ENCODE measurements at regions not wholly inside any gene's neighbourhood (a gene's known extent, or its start where the extent isn't known, plus 50 kb on each side); places are given as distances from the start of the nearest gene placed in this dataset.

- intact Hi-C loops (cut with DNase I): no loop called here
- FAIRE-seq: no peak
- no peak for DNase-seq
- TF ChIP-seq, protein P1, sequence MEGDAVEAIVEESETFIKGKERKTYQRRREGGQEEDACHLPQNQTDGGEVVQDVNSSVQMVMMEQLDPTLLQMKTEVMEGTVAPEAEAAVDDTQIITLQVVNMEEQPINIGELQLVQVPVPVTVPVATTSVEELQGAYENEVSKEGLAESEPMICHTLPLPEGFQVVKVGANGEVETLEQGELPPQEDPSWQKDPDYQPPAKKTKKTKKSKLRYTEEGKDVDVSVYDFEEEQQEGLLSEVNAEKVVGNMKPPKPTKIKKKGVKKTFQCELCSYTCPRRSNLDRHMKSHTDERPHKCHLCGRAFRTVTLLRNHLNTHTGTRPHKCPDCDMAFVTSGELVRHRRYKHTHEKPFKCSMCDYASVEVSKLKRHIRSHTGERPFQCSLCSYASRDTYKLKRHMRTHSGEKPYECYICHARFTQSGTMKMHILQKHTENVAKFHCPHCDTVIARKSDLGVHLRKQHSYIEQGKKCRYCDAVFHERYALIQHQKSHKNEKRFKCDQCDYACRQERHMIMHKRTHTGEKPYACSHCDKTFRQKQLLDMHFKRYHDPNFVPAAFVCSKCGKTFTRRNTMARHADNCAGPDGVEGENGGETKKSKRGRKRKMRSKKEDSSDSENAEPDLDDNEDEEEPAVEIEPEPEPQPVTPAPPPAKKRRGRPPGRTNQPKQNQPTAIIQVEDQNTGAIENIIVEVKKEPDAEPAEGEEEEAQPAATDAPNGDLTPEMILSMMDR (IDR thresholded peaks at IDR 0.05; ENCODE audit: borderline replicate concordance, extremely low read depth, insufficient read depth): no peak
- no peaks in the 10 kb centered on the region for H3K9me3 ChIP-seq (ENCODE audit: control insufficient read depth in 2 of 3, insufficient read depth in 1 of 3, low read length in 3 of 3)
- no peak overlapping the region for H3K9ac ChIP-seq (ENCODE audit: low read length in 3 of 3)
- H3K27me3 ChIP-seq (ENCODE audit: control insufficient read depth, insufficient read depth, low read length): no peaks in the 10 kb centered on the region
- no peaks in the 10 kb centered on the region for H3K36me3 ChIP-seq (ENCODE audit: control insufficient read depth in 2 of 3, insufficient read depth in 3 of 3, low read length in 3 of 3)
- no peak overlapping the region for H3K4me3 ChIP-seq (ENCODE audit: low read length in 3 of 3)
- H3K4me1 ChIP-seq (ENCODE audit: control insufficient read depth in 2 of 3, insufficient read depth in 2 of 3, low read depth in 1 of 3, low read length in 3 of 3): no peaks in the 10 kb centered on the region
- no peak overlapping the region for H3K27ac ChIP-seq (ENCODE audit: low read depth in 2 of 2, low read length in 2 of 2)
These were observed 341.0 kb downstream of the LMO4 start for GRCh38 chr1:87669674-87670073.

DNA sequence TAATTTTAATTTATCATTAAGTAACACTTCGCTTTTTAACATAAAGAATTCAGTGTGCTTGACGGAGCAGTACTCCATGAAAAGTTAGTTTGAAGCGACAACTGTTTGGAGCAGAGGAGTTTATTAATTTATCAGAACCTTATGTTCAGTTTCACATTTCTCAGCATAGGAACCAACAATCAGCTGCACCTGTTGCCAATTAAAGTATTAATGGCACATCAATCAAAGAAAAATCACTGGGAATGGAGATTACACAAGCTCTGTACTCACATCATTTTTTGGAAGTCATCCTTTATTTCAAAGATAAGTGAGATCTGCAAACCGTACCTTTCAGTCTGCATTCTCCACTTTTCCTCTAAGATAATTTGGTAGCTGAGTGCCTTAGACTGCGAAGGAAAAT lies 344.6 kb downstream of the LMO4 start:
- H3K4me3 ChIP-seq (ENCODE audit: low read length in 3 of 3): no peak overlapping the region
- no peak for FAIRE-seq

GRCh38 chr1:87673748-87674147 lies 345.1 kb downstream of the LMO4 start:
- Histone ChIP-seq H3K36me3 (ENCODE audit: control insufficient read depth in 2 of 3, insufficient read depth in 3 of 3, low read length in 3 of 3) (no peaks in the 10 kb centered on the region), H3K27ac (ENCODE audit: low read depth in 2 of 2, low read length in 2 of 2) (no peak overlapping the region), H3K4me3 (ENCODE audit: low read length in 3 of 3) (no peak overlapping the region), H3K27me3 (ENCODE audit: control insufficient read depth, insufficient read depth, low read length) (no peaks in the 10 kb centered on the region), H3K9ac (ENCODE audit: low read length in 3 of 3) (no peak overlapping the region), H3K9me3 (ENCODE audit: control insufficient read depth in 2 of 3, insufficient read depth in 1 of 3, low read length in 3 of 3) (no peaks in the 10 kb centered on the region), H3K4me1 (ENCODE audit: control insufficient read depth in 2 of 3, insufficient read depth in 2 of 3, low read depth in 1 of 3, low read length in 3 of 3) (no peaks in the 10 kb centered on the region)
- intact Hi-C loops (cut with DNase I): no loop called here
- FAIRE-seq: no peak
- TF ChIP-seq, protein P1 (IDR thresholded peaks at IDR 0.05; ENCODE audit: borderline replicate concordance, extremely low read depth, insufficient read depth): no peak
- no peak for DNase-seq

More for the DNA sequence above, 344.6 kb downstream of the LMO4 start:
- Histone ChIP-seq H3K27me3 (ENCODE audit: control insufficient read depth, insufficient read depth, low read length) (no peaks in the 10 kb centered on the region), H3K4me1 (ENCODE audit: control insufficient read depth in 2 of 3, insufficient read depth in 2 of 3, low read depth in 1 of 3, low read length in 3 of 3) (no peaks in the 10 kb centered on the region), H3K36me3 (ENCODE audit: control insufficient read depth in 2 of 3, insufficient read depth in 3 of 3, low read length in 3 of 3) (no peaks in the 10 kb centered on the region), H3K27ac (ENCODE audit: low read depth in 2 of 2, low read length in 2 of 2) (no peak overlapping the region), H3K9ac (ENCODE audit: low read length in 3 of 3) (no peak overlapping the region), H3K9me3 (ENCODE audit: control insufficient read depth in 2 of 3, insufficient read depth in 1 of 3, low read length in 3 of 3) (no peaks in the 10 kb centered on the region)
- TF ChIP-seq, protein P1 (IDR thresholded peaks at IDR 0.05; ENCODE audit: borderline replicate concordance, extremely low read depth, insufficient read depth): no peak
- intact Hi-C loops (cut with DNase I): no loop called here
- DNase-seq: no peak

- no peak overlapping the region for H3K27ac ChIP-seq (ENCODE audit: low read depth in 2 of 2, low read length in 2 of 2)
- H3K9ac ChIP-seq (ENCODE audit: low read length in 3 of 3): no peak overlapping the region
- TF ChIP-seq, protein P1 (IDR thresholded peaks at IDR 0.05; ENCODE audit: borderline replicate concordance, extremely low read depth, insufficient read depth): no peak
- H3K36me3 ChIP-seq (ENCODE audit: control insufficient read depth in 2 of 3, insufficient read depth in 3 of 3, low read length in 3 of 3): no peaks in the 10 kb centered on the region
- no peak overlapping the region for H3K4me3 ChIP-seq (ENCODE audit: low read length in 3 of 3)
- FAIRE-seq: no peak
- no peaks in the 10 kb centered on the region for H3K4me1 ChIP-seq (ENCODE audit: control insufficient read depth in 2 of 3, insufficient read depth in 2 of 3, low read depth in 1 of 3, low read length in 3 of 3)
- no peaks in the 10 kb centered on the region for H3K27me3 ChIP-seq (ENCODE audit: control insufficient read depth, insufficient read depth, low read length)
- H3K9me3 ChIP-seq (ENCODE audit: control insufficient read depth in 2 of 3, insufficient read depth in 1 of 3, low read length in 3 of 3): no peaks in the 10 kb centered on the region
- DNase-seq: no peak
- intact Hi-C loops (cut with DNase I): no loop called here
These were observed 346.1 kb downstream of the LMO4 start for GRCh38 chr1:87674791-87675190.
